AG04450 (cell line): ENCODE measurements at regions not wholly inside any gene's neighbourhood (a gene's known extent, or its start where the extent isn't known, plus 50 kb on each side); places are given as distances from the start of the nearest gene placed in this dataset.

Experiments used
- CTCF ChIA-PET: fragments of 300-600, 350-600 bp; formaldehyde crosslinking; extraction: SDS; loops from one replicate; lab custom pipeline; 2022; ENCODE audit warnings: antibody characterized with exemption, inconsistent platforms; lab: Charles Lee
- POLR2A ChIA-PET: fragments of 350-600 bp; formaldehyde crosslinking; extraction: SDS; loops from one replicate; lab custom pipeline; 2021; ENCODE audit warnings: antibody characterized with exemption, inconsistent platforms; lab: Yijun Ruan, JAX
- DNase-seq: peaks from one replicate; pipeline ENCODE4 v3.0.0-alpha.2; 2011; ENCODE audit warnings: low read depth, low spot score
- H3K27ac ChIP-seq: one replicate; pipeline ENCODE4 v1.5.1; 2012; ENCODE audit warnings: low read depth, low read length, control low read depth
- H3K27me3 ChIP-seq: one replicate; pipeline ENCODE4 v1.6.0; 2012; ENCODE audit warnings: low read length; ENCODE audit not compliant: control insufficient read depth, insufficient read depth
- H3K4me3 ChIP-seq: 2 replicates; pipeline ENCODE4 v1.5.1; 2011; ENCODE audit warnings: mild to moderate bottlenecking, low read depth, low read length, control low read depth
- H3K9me3 ChIP-seq: 2 replicates; pipeline ENCODE4 v1.5.1; 2012; ENCODE audit warnings: low read length; ENCODE audit not compliant: control insufficient read depth, insufficient read depth
- CTCF ChIP-seq: IDR thresholded peaks from 2 replicates; pipeline ENCODE4 v1.5.1; 2011; ENCODE audit warnings: low read depth, low read length, control low read depth, inconsistent platforms

- CTCF ChIA-PET = interaction anchor here (2.2 kb wide), 1 partner anchor 12 kb away, joined by 5 read pairs; no protein-coding TSS in a partner anchor
- Histone ChIP-seq H3K9me3 (peaks cover 3% of the 10 kb centered on the region; the same call in 1 of the 2 replicates), H3K4me3 (no peak overlapping the region), H3K27ac (no peak overlapping the region), H3K27me3 (no peaks in the 10 kb centered on the region)
- no peak for DNase-seq
- POLR2A ChIA-PET = no interaction called here
- TF ChIP-seq CTCF = no peak
Measured at GRCh38 chr4:155541716-155542115, 124.9 kb upstream of the GUCY1A1 start.

GRCh38 chr4:155540698-155541097 is 126.0 kb upstream of the GUCY1A1 start:
- ChIA-PET POLR2A (no interaction called here), CTCF (interaction anchor here (0.6 to 1.9 kb wide), 2 partner anchors 11 to 140 kb away, joined by 4 to 8 read pairs; no protein-coding TSS in a partner anchor)
- Histone ChIP-seq H3K27me3 (no peaks in the 10 kb centered on the region), H3K27ac (no peak overlapping the region), H3K9me3 (peaks cover 3% of the 10 kb centered on the region; the same call in 1 of the 2 replicates), H3K4me3 (no peak overlapping the region)
- DNase-seq = no peak
- no peak for TF ChIP-seq CTCF

- H3K4me3 ChIP-seq = no peak overlapping the region
- no peak for TF ChIP-seq CTCF
- H3K9me3 ChIP-seq = no peaks in the 10 kb centered on the region
- H3K27me3 ChIP-seq = no peaks in the 10 kb centered on the region
- ChIA-PET POLR2A (no interaction called here), CTCF (interaction anchor here (1.9 kb wide), 1 partner anchor 10 kb away, joined by 4 read pairs; no protein-coding TSS in a partner anchor)
- no peak for DNase-seq
- no peak overlapping the region for H3K27ac ChIP-seq
Measured at GRCh38 chr4:155539746-155540145, 126.9 kb upstream of the GUCY1A1 start.

GRCh38 chr4:155535802-155536454 is 130.7 kb upstream of the GUCY1A1 start:
- POLR2A ChIA-PET = no interaction called here

More at GRCh38 chr4:155535802-155536454, 130.7 kb upstream of the GUCY1A1 start:
- no peak for DNase-seq
- Histone ChIP-seq H3K4me3 (no peak overlapping the region), H3K27me3 (no peaks in the 10 kb centered on the region), H3K27ac (no peak overlapping the region), H3K9me3 (no peaks in the 10 kb centered on the region)
- CTCF ChIA-PET = interaction anchor here (1.0 kb wide), 1 partner anchor 11 kb away, joined by 3 read pairs; no protein-coding TSS in a partner anchor
- TF ChIP-seq CTCF = no peak
